NT2/D1 (cell line): ENCODE measurements at regions not wholly inside any gene's neighbourhood (a gene's known extent, or its start where the extent isn't known, plus 50 kb on each side); places are given as distances from the start of the nearest gene placed in this dataset.

Experiments used
- YY1 ChIP-seq: IDR thresholded peaks from 2 replicates; pipeline ENCODE4 v1.6.1; 2011; ENCODE audit not compliant: insufficient read length, insufficient read depth
- ZNF274 ChIP-seq: IDR thresholded peaks from 2 replicates; pipeline ENCODE4 v1.6.1; 2011; ENCODE audit warnings: mild to moderate bottlenecking, low read depth, low read length

DNA sequence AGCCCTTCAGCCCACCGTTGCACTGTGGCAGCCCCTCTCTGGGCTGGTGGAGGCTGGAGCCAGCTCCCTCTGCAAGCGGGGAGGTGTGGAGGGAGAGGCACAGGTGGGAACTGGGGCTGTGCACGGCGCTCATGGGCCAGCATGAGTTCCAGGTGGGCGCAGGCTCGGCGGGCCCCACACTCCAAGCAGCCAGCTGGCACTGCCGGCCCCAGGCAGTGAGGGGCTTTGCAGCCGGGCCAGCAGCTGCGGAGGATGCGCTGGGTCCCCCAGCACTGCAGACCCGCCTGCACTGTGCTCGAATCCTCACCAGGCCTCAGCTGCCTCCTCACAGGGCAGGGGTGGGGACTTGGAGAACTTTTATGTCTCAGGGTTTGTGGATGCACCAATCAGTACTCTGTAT lies 1354.8 kb upstream of the IGFBP7 start:
- TF ChIP-seq ZNF274 (no peak), YY1 (no peak)
